Panc1 (cell line): ENCODE measurements at regions not wholly inside any gene's neighbourhood (a gene's known extent, or its start where the extent isn't known, plus 50 kb on each side); places are given as distances from the start of the nearest gene placed in this dataset.

Experiments
- ATAC-seq: fragments of 200-7000 bp; cut with Tn5 transposase; 2 replicates; pipeline ENCODE4 v1.9.1; 2020; ENCODE audit warnings: mild to moderate bottlenecking, moderate library complexity
- BruUV-seq: library from RNA; stranded (reverse); fragments of 400-500 nt; replicated peaks from 2 replicates; lab custom pipeline; 2021; lab: Mats Ljungman, UMichigan
- CTCF ChIA-PET: fragments of 300-600 bp; sonication (Branson Sonifier 250); formaldehyde crosslinking; loops from one replicate; lab custom pipeline; 2022; ENCODE audit warnings: antibody characterized with exemption; lab: Charles Lee
- POLR2A ChIA-PET: fragments of 300-600 bp; sonication (Branson Sonifier 250); formaldehyde crosslinking; loops from one replicate; lab custom pipeline; 2022; ENCODE audit warnings: antibody characterized with exemption; lab: Charles Lee
- DNase-seq: peaks from one replicate; pipeline ENCODE4 v3.0.0-alpha.2; 2010; ENCODE audit warnings: low read depth, low spot score
- H3K27ac ChIP-seq: 2 replicates; pipeline ENCODE4 v1.5.1; 2011; ENCODE audit warnings: mild to moderate bottlenecking, low read length, inconsistent platforms
- H3K27me3 ChIP-seq: fragments of 200-500 bp; sonication (Bioruptor generic); 2 replicates; pipeline ENCODE4 v1.6.0; 2014; ENCODE audit warnings: low read length, inconsistent platforms; ENCODE audit not compliant: control insufficient read depth, insufficient read depth
- H3K36me3 ChIP-seq: fragments of 200-500 bp; sonication (Bioruptor generic); 2 replicates; pipeline ENCODE4 v1.5.1; 2014; ENCODE audit warnings: inconsistent platforms, mild to moderate bottlenecking, low read length, moderate library complexity; ENCODE audit not compliant: control insufficient read depth, insufficient read depth
- H3K4me1 ChIP-seq: 2 replicates; pipeline ENCODE4 v1.5.1; 2011; ENCODE audit warnings: inconsistent platforms, mild to moderate bottlenecking, low read length, moderate library complexity; ENCODE audit not compliant: control insufficient read depth, insufficient read depth
- H3K4me3 ChIP-seq, 2 experiments: 2 replicates each; pipeline ENCODE4 v1.5.1; 2011 to 2012; ENCODE audit warnings: low read depth in 2 of 2, low read length in 2 of 2, mild to moderate bottlenecking in 2 of 2, inconsistent platforms in 1 of 2, moderate library complexity in 1 of 2
- H3K9me3 ChIP-seq: fragments of 200-500 bp; sonication (Bioruptor generic); 2 replicates; pipeline ENCODE4 v1.5.1; 2014; ENCODE audit warnings: low read depth, mild to moderate bottlenecking, inconsistent platforms, low read length, moderate library complexity; ENCODE audit not compliant: control insufficient read depth, insufficient read depth
- CTCF ChIP-seq: fragments of 450-650 bp; IDR thresholded peaks from 2 replicates; pipeline ENCODE4 v1.5.1; 2017; ENCODE audit warnings: mild to moderate bottlenecking
- POLR2AphosphoS5 ChIP-seq: IDR thresholded peaks from 2 replicates; pipeline ENCODE4 v1.6.1; 2012; ENCODE audit warnings: mild to moderate bottlenecking, low read depth, low read length, moderate library complexity
- SIN3A ChIP-seq: IDR thresholded peaks from 2 replicates; pipeline ENCODE4 v1.6.1; 2012; ENCODE audit warnings: low read depth, mild to moderate bottlenecking, low read length, moderate library complexity, borderline replicate concordance; ENCODE audit not compliant: insufficient read depth
- TCF7L2 ChIP-seq: IDR thresholded peaks from 2 replicates; pipeline ENCODE4 v1.6.1; 2011; ENCODE audit warnings: mild to moderate bottlenecking, low read depth, low read length, inconsistent platforms
- in situ Hi-C: cut with HindIII; loops from 2 replicates; pipeline ENCODE4 v1.10.0; 2016; ENCODE audit warnings: low sequenced_read_pairs, low pct_unique_long_range_greater_than_20kb
- intact Hi-C: fragments of 100-400 bp; cut with micrococcal nuclease; formaldehyde crosslinking; loops from one replicate; pipeline ENCODE4 v1.10.0; 2022; ENCODE audit not compliant: unreplicated experiment
- TF ChIP-seq, protein P1 (sequence below), 2 experiments: IDR thresholded peaks; 2 replicates each; pipeline ENCODE4 v1.6.1; 2011 to 2012; ENCODE audit warnings: low read depth in 2 of 2, control low read depth in 1 of 2, low read length in 1 of 2, mild to moderate bottlenecking in 1 of 2, moderate library complexity in 1 of 2; ENCODE audit not compliant: insufficient read depth in 1 of 2

GRCh38 chr19:28744014-28744413, 468.9 kb downstream of the UQCRFS1 start:
- Histone ChIP-seq H3K4me3 (no peak overlapping the region), H3K9me3 (0 out of 2 replicates have a peak, but pooled peaks cover 2% of the 10 kb centered on the region), H3K4me1 (no peaks in the 10 kb centered on the region), H3K27me3 (no peaks in the 10 kb centered on the region), H3K36me3 (no peaks in the 10 kb centered on the region), H3K27ac (no peak overlapping the region)
- intact Hi-C loops (no loop called here), in situ Hi-C loops (no loop called here)
- TF ChIP-seq SIN3A (no peak), TCF7L2 (no peak), CTCF (no peak), POLR2AphosphoS5 (no peak)
- TF ChIP-seq, protein P1, sequence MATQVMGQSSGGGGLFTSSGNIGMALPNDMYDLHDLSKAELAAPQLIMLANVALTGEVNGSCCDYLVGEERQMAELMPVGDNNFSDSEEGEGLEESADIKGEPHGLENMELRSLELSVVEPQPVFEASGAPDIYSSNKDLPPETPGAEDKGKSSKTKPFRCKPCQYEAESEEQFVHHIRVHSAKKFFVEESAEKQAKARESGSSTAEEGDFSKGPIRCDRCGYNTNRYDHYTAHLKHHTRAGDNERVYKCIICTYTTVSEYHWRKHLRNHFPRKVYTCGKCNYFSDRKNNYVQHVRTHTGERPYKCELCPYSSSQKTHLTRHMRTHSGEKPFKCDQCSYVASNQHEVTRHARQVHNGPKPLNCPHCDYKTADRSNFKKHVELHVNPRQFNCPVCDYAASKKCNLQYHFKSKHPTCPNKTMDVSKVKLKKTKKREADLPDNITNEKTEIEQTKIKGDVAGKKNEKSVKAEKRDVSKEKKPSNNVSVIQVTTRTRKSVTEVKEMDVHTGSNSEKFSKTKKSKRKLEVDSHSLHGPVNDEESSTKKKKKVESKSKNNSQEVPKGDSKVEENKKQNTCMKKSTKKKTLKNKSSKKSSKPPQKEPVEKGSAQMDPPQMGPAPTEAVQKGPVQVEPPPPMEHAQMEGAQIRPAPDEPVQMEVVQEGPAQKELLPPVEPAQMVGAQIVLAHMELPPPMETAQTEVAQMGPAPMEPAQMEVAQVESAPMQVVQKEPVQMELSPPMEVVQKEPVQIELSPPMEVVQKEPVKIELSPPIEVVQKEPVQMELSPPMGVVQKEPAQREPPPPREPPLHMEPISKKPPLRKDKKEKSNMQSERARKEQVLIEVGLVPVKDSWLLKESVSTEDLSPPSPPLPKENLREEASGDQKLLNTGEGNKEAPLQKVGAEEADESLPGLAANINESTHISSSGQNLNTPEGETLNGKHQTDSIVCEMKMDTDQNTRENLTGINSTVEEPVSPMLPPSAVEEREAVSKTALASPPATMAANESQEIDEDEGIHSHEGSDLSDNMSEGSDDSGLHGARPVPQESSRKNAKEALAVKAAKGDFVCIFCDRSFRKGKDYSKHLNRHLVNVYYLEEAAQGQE (IDR thresholded peaks at IDR 0.05; ENCODE audit: insufficient read depth in 1 of 2, low read depth in 2 of 2, low read length in 1 of 2), result no peak
- no TSS peak for BruUV-seq
- CTCF ChIA-PET, result no interaction called here
- no peak for ATAC-seq
- POLR2A ChIA-PET, result no interaction called here
- no peak for DNase-seq

- DNase-seq, result no peak
- Histone ChIP-seq H3K36me3 (no peaks in the 10 kb centered on the region), H3K27ac (no peak overlapping the region), H3K4me1 (no peaks in the 10 kb centered on the region), H3K9me3 (no peaks in the 10 kb centered on the region), H3K4me3 (peak overlapping the region in 1 of 2 experiments; percentile 21; a peak in 1 of 4 replicates), H3K27me3 (no peaks in the 10 kb centered on the region)
- ChIA-PET POLR2A (no interaction called here), CTCF (interaction anchor here (0.5 to 1.7 kb wide), 11 partner anchors 19 to 1112 kb away, joined by 3 to 26 read pairs (median 4); no protein-coding TSS in a partner anchor)
- no TSS peak for BruUV-seq
- intact Hi-C loops, result loop anchor here (1.0 kb wide), 1 partner anchor 142 kb away; no protein-coding TSS in a partner anchor
- in situ Hi-C loops, result no loop called here
- peak; percentile 70 for ATAC-seq
- peak; percentile 76 for TF ChIP-seq CTCF
- no peak for TF ChIP-seq SIN3A
These were observed 475.7 kb downstream of the UQCRFS1 start for GRCh38 chr19:28737021-28737895.
